HG03039 (cell line): ENCODE measurements at regions not wholly inside any gene's neighbourhood (a gene's known extent, or its start where the extent isn't known, plus 50 kb on each side); places are given as distances from the start of the nearest gene placed in this dataset.

Experiments used
- ATAC-seq: cut with Tn5 transposase; IDR thresholded peaks from one replicate; pipeline ENCODE4 v1.9.1; 2021; ENCODE audit warnings: mild to moderate bottlenecking, moderate library complexity; ENCODE audit not compliant: unreplicated experiment

GRCh38 chr4:119752936-119753335, 124.3 kb upstream of the PDE5A start:
- ATAC-seq, result no peak

- no peak for ATAC-seq
These were observed 122.2 kb upstream of the PDE5A start for GRCh38 chr4:119750771-119751170.

- ATAC-seq, result no peak
These were observed 121.4 kb upstream of the PDE5A start for GRCh38 chr4:119750048-119750447.

GRCh38 chr4:119748853-119749252, 120.2 kb upstream of the PDE5A start:
- ATAC-seq, result no peak

GRCh38 chr4:119746951-119747350, 118.3 kb upstream of the PDE5A start:
- no peak for ATAC-seq

- no peak for ATAC-seq
These were observed 116.7 kb upstream of the PDE5A start for GRCh38 chr4:119745351-119745750.

GRCh38 chr4:119744580-119744979, 116.0 kb upstream of the PDE5A start:
- ATAC-seq, result no peak

GRCh38 chr4:119743644-119744043, 115.0 kb upstream of the PDE5A start:
- ATAC-seq, result no peak

GRCh38 chr4:119739796-119740195, 111.2 kb upstream of the PDE5A start:
- no peak for ATAC-seq

GRCh38 chr4:119738901-119739300, 110.3 kb upstream of the PDE5A start:
- no peak for ATAC-seq

GRCh38 chr4:119736559-119736958, 108.0 kb upstream of the PDE5A start:
- ATAC-seq, result no peak

- ATAC-seq, result no peak
These were observed 106.6 kb upstream of the PDE5A start for GRCh38 chr4:119735165-119735651.

- ATAC-seq, result no peak
These were observed 104.8 kb upstream of the PDE5A start for GRCh38 chr4:119733431-119733830.

- no peak for ATAC-seq
These were observed 103.2 kb upstream of the PDE5A start for GRCh38 chr4:119731778-119732177.

GRCh38 chr4:119731146-119731742, 102.6 kb upstream of the PDE5A start:
- ATAC-seq, result no peak

GRCh38 chr4:119730671-119730950, 102.0 kb upstream of the PDE5A start:
- no peak for ATAC-seq

- ATAC-seq, result no peak
These were observed 101.4 kb upstream of the PDE5A start for GRCh38 chr4:119729835-119730670.

GRCh38 chr4:119728692-119729593, 100.3 kb upstream of the PDE5A start:
- no peak for ATAC-seq

- no peak for ATAC-seq
These were observed 99.6 kb upstream of the PDE5A start for GRCh38 chr4:119728185-119728584.

GRCh38 chr4:119726505-119726904, 97.9 kb upstream of the PDE5A start:
- ATAC-seq, result no peak

GRCh38 chr4:119725688-119726330, 97.2 kb upstream of the PDE5A start:
- no peak for ATAC-seq
